A673 (cell line): ENCODE measurements at regions not wholly inside any gene's neighbourhood (a gene's known extent, or its start where the extent isn't known, plus 50 kb on each side); places are given as distances from the start of the nearest gene placed in this dataset.
"Not testable (repeated sequence)": the region's sequence is repeated elsewhere in the genome, so short reads cannot be mapped to it uniquely, and the experiment has no call there.

ENCODE experiments used
- EZH2 ChIP-seq: fragments of 200-600 bp; sonication (generic); IDR thresholded peaks from 2 replicates; pipeline ENCODE4 v1.6.1; 2017; ENCODE audit warnings: borderline replicate concordance, low read depth, mild to moderate bottlenecking, mixed read lengths, antibody characterized with exemption, low read length; ENCODE audit not compliant: poor library complexity, severe bottlenecking
- TF ChIP-seq, protein P1 (sequence below): fragments of 300-800, 200-600 bp; sonication (generic); conservative IDR thresholded peaks from 2 replicates; pipeline ENCODE4 v1.5.1; 2017; ENCODE audit warnings: low read depth, mild to moderate bottlenecking, antibody characterized with exemption, low read length, moderate library complexity, mixed read lengths

DNA sequence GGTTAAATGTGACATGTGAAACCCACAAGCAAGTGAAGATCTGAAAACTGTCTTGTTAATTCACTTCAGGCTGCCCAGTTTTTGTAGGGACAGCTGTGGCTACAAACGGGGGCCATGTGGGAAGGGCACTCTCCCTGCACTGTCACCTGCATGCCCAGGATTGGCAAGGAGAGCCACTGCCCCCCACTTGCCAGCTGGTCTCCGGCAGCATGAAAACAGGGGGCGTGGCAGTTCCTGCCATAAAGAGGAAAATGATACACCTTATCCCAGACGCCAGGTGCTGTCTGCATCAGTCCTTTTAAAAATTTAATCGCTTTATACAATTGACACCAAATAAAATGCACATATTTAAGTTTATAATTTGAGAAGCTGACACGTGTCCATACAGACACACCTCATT is 309.1 kb downstream of the KLF13 start:
- TF ChIP-seq, protein P1, sequence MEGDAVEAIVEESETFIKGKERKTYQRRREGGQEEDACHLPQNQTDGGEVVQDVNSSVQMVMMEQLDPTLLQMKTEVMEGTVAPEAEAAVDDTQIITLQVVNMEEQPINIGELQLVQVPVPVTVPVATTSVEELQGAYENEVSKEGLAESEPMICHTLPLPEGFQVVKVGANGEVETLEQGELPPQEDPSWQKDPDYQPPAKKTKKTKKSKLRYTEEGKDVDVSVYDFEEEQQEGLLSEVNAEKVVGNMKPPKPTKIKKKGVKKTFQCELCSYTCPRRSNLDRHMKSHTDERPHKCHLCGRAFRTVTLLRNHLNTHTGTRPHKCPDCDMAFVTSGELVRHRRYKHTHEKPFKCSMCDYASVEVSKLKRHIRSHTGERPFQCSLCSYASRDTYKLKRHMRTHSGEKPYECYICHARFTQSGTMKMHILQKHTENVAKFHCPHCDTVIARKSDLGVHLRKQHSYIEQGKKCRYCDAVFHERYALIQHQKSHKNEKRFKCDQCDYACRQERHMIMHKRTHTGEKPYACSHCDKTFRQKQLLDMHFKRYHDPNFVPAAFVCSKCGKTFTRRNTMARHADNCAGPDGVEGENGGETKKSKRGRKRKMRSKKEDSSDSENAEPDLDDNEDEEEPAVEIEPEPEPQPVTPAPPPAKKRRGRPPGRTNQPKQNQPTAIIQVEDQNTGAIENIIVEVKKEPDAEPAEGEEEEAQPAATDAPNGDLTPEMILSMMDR: not testable (repeated sequence)
- not testable (repeated sequence) for TF ChIP-seq EZH2
